ENCODE measurements at regions not wholly inside any gene's neighbourhood (a gene's known extent, or its start where the extent isn't known, plus 50 kb on each side); places are given as distances from the start of the nearest gene placed in this dataset.

DNA sequence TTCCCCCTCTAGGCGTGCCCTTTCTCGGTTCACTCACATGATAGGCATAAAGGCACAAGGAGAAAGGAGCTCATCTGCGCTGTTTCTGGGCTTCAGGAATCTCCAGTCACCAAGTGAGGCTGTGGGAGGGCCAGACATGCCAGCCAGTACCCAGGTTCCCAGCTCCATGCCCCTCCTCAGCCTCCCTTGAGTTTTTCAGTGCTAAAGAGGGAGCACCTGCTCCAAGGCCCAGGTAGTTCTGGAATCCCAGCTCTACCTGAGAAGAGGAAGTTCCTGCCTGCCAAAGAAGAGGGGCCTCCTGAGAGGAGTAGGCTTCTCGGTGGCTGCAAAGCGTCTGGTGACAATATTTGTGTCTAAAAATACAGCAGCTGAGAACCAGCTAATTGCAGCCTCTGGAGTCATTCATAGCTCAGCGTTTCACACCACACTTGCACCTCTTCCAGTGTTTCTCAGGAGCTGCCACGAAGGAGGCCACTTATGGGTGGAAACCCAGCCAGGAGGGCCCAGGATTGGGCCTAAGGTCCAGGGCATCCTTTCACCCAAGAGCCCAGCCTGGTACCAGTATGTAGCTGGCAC, 197.4 kb downstream of the TRIM29 start:
- TF ChIP-seq, protein P1, sequence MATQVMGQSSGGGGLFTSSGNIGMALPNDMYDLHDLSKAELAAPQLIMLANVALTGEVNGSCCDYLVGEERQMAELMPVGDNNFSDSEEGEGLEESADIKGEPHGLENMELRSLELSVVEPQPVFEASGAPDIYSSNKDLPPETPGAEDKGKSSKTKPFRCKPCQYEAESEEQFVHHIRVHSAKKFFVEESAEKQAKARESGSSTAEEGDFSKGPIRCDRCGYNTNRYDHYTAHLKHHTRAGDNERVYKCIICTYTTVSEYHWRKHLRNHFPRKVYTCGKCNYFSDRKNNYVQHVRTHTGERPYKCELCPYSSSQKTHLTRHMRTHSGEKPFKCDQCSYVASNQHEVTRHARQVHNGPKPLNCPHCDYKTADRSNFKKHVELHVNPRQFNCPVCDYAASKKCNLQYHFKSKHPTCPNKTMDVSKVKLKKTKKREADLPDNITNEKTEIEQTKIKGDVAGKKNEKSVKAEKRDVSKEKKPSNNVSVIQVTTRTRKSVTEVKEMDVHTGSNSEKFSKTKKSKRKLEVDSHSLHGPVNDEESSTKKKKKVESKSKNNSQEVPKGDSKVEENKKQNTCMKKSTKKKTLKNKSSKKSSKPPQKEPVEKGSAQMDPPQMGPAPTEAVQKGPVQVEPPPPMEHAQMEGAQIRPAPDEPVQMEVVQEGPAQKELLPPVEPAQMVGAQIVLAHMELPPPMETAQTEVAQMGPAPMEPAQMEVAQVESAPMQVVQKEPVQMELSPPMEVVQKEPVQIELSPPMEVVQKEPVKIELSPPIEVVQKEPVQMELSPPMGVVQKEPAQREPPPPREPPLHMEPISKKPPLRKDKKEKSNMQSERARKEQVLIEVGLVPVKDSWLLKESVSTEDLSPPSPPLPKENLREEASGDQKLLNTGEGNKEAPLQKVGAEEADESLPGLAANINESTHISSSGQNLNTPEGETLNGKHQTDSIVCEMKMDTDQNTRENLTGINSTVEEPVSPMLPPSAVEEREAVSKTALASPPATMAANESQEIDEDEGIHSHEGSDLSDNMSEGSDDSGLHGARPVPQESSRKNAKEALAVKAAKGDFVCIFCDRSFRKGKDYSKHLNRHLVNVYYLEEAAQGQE (IDR thresholded peaks at IDR 0.05): no peak
- TF ChIP-seq, protein P2, sequence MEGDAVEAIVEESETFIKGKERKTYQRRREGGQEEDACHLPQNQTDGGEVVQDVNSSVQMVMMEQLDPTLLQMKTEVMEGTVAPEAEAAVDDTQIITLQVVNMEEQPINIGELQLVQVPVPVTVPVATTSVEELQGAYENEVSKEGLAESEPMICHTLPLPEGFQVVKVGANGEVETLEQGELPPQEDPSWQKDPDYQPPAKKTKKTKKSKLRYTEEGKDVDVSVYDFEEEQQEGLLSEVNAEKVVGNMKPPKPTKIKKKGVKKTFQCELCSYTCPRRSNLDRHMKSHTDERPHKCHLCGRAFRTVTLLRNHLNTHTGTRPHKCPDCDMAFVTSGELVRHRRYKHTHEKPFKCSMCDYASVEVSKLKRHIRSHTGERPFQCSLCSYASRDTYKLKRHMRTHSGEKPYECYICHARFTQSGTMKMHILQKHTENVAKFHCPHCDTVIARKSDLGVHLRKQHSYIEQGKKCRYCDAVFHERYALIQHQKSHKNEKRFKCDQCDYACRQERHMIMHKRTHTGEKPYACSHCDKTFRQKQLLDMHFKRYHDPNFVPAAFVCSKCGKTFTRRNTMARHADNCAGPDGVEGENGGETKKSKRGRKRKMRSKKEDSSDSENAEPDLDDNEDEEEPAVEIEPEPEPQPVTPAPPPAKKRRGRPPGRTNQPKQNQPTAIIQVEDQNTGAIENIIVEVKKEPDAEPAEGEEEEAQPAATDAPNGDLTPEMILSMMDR (IDR thresholded peaks at IDR 0.05; ENCODE audit: low read depth, low read length, missing input control): no peak

Data from liver (tissue), 2 donors.